ENCODE measurements at regions not wholly inside any gene's neighbourhood (a gene's known extent, or its start where the extent isn't known, plus 50 kb on each side); places are given as distances from the start of the nearest gene placed in this dataset.
"Not testable (repeated sequence)": the region's sequence is repeated elsewhere in the genome, so short reads cannot be mapped to it uniquely, and the experiment has no call there.

- no peak for DNase-seq (ENCODE audit: low read depth)
Measured at GRCh38 chr5:17400724-17401469, 97.1 kb upstream of the TAF11L2 start.

- DNase-seq (ENCODE audit: low read depth), result no peak
Measured at GRCh38 chr5:17401470-17402288, 96.4 kb upstream of the TAF11L2 start.

GRCh38 chr5:17402289-17403121 is 95.5 kb upstream of the TAF11L2 start:
- DNase-seq (ENCODE audit: low read depth), result no peak

GRCh38 chr5:17403695-17404490 is 94.1 kb upstream of the TAF11L2 start:
- no peak for DNase-seq (ENCODE audit: low read depth)

- DNase-seq (ENCODE audit: low read depth), result no peak
Measured at GRCh38 chr5:17405976-17406375, 92.1 kb upstream of the TAF11L2 start.

- DNase-seq (ENCODE audit: low read depth), result peak; percentile 46
Measured at GRCh38 chr5:17406423-17406838, 91.6 kb upstream of the TAF11L2 start.

GRCh38 chr5:17411436-17412402 is 86.3 kb upstream of the TAF11L2 start:
- DNase-seq (ENCODE audit: low read depth), result no peak

GRCh38 chr5:17412760-17413671 is 85.0 kb upstream of the TAF11L2 start:
- DNase-seq (ENCODE audit: low read depth), result peak; percentile 38

- no peak for DNase-seq (ENCODE audit: low read depth)
Measured at GRCh38 chr5:17413691-17414090, 84.3 kb upstream of the TAF11L2 start.

- DNase-seq (ENCODE audit: low read depth), result no peak
Measured at GRCh38 chr5:17415321-17415758, 82.7 kb upstream of the TAF11L2 start.

GRCh38 chr5:17416374-17416773 is 81.7 kb upstream of the TAF11L2 start:
- not testable (repeated sequence) for DNase-seq (ENCODE audit: low read depth)

- no peak for DNase-seq (ENCODE audit: low read depth)
Measured at GRCh38 chr5:17424674-17425073, 73.4 kb upstream of the TAF11L2 start.

GRCh38 chr5:17425385-17426070 is 72.5 kb upstream of the TAF11L2 start:
- DNase-seq (ENCODE audit: low read depth), result no peak

- no peak for DNase-seq (ENCODE audit: low read depth)
Measured at GRCh38 chr5:17426104-17426749, 71.8 kb upstream of the TAF11L2 start.

- no peak for DNase-seq (ENCODE audit: low read depth)
Measured at GRCh38 chr5:17428176-17428800, 69.7 kb upstream of the TAF11L2 start.

GRCh38 chr5:17429353-17429752 is 68.7 kb upstream of the TAF11L2 start:
- no peak for DNase-seq (ENCODE audit: low read depth)

GRCh38 chr5:17430241-17430640 is 67.8 kb upstream of the TAF11L2 start:
- no peak for DNase-seq (ENCODE audit: low read depth)
